Prostate gland (tissue), 2 donors: ENCODE measurements at regions not wholly inside any gene's neighbourhood (a gene's known extent, or its start where the extent isn't known, plus 50 kb on each side); places are given as distances from the start of the nearest gene placed in this dataset.

Experiments
- CTCF ChIP-seq, 4 experiments: fragments of 200-600 bp in 2 of 4; fragments of 450-650 bp in 2 of 4; sonication (generic) in 2 of 4; IDR thresholded peaks; 1 replicate in 3 of 4; 2 replicates in 1 of 4; pipeline ENCODE4 v1.5.1; 2016 to 2019; ENCODE audit warnings: antibody characterized with exemption in 4 of 4, mild to moderate bottlenecking in 2 of 4, moderate library complexity in 2 of 4
- POLR2A ChIP-seq: fragments of 450-650 bp; IDR thresholded peaks from one replicate; pipeline ENCODE4 v1.6.1; 2016; ENCODE audit warnings: antibody characterized with exemption, mild to moderate bottlenecking
- POLR2AphosphoS5 ChIP-seq: sonication (generic); formaldehyde crosslinking; IDR thresholded peaks from one replicate; pipeline ENCODE4 v1.6.1; 2017; ENCODE audit warnings: antibody characterized with exemption

DNA sequence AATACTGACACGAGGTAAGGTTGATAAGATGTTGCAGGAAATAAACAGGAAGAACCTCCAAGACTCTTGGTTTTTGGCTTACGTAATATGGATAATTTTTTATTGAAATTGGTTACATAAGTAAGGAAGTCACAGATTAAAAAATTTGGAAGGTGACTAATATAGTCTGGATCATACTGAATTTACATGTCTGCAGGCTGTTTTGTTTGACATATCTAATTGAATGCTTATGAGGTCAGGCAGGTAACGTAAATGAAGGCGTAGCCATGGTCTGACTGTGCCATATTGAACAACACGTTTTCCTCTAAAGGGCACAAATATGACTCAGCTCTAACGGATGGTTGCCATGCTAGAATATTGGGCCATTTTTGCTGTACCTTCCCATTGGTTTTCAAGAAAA, 648.1 kb upstream of the NOVA1 start:
- TF ChIP-seq CTCF (IDR thresholded peaks at IDR 0.05) (no peak), POLR2A (no peak), POLR2AphosphoS5 (no peak)
